ENCODE measurements at regions not wholly inside any gene's neighbourhood (a gene's known extent, or its start where the extent isn't known, plus 50 kb on each side); places are given as distances from the start of the nearest gene placed in this dataset.

- no peaks in the 10 kb centered on the region for H3F3A ChIP-seq (ENCODE audit: insufficient read depth, low read length, poor library complexity, severe bottlenecking)
- H3K9me3 ChIP-seq (ENCODE audit: low read length), result no peaks in the 10 kb centered on the region
- no peak overlapping the region for H3K27ac ChIP-seq (ENCODE audit: low read length)
- H2AFZ ChIP-seq (ENCODE audit: low read depth, low read length), result no peak overlapping the region
- TF ChIP-seq CTCF (IDR thresholded peaks at IDR 0.05; ENCODE audit: poor library complexity, severe bottlenecking) (no peak), TAF1 (IDR thresholded peaks at IDR 0.05; ENCODE audit: low read depth) (no peak), EZH2 (IDR thresholded peaks at IDR 0.05; ENCODE audit: borderline replicate concordance, insufficient read depth, low read length, poor library complexity, severe bottlenecking) (no peak), MXI1 (conservative IDR thresholded peaks at IDR 0.05; ENCODE audit: poor library complexity, severe bottlenecking) (no peak), SMC3 (conservative IDR thresholded peaks at IDR 0.05; ENCODE audit: poor library complexity) (no peak), REST (IDR thresholded peaks at IDR 0.05; ENCODE audit: borderline replicate concordance) (no peak), RAD21 (conservative IDR thresholded peaks at IDR 0.05) (no peak), EP300 (conservative IDR thresholded peaks at IDR 0.05; ENCODE audit: poor library complexity, severe bottlenecking) (no peak), POLR2AphosphoS5 (IDR thresholded peaks at IDR 0.05) (no peak)
- no peak overlapping the region for H3K4me3 ChIP-seq (ENCODE audit: low read length)
- no peaks in the 10 kb centered on the region for H4K20me1 ChIP-seq (ENCODE audit: insufficient read depth)
- no peaks in the 10 kb centered on the region for H3K27me3 ChIP-seq (ENCODE audit: insufficient read depth, low read depth, low read length)
- no peak overlapping the region for H3K9ac ChIP-seq (ENCODE audit: low read length)
- H3K4me2 ChIP-seq (ENCODE audit: low read length), result no peak overlapping the region
- no peaks in the 10 kb centered on the region for H3K36me3 ChIP-seq (ENCODE audit: insufficient read depth, low read length)
- H3K9me2 ChIP-seq (ENCODE audit: insufficient read depth, low read length), result no peaks in the 10 kb centered on the region
- no peaks in the 10 kb centered on the region for H3K79me2 ChIP-seq (replicated peaks; ENCODE audit: insufficient read depth, low read length)
Measured at GRCh38 chr10:22837771-22838170, 90.1 kb upstream of the ARMC3 start.

- H3K79me2 ChIP-seq (replicated peaks; ENCODE audit: insufficient read depth, low read length), result no peaks in the 10 kb centered on the region
- H3K4me2 ChIP-seq (ENCODE audit: low read length), result no peak overlapping the region
- H3K4me3 ChIP-seq (ENCODE audit: low read length), result no peak overlapping the region
- no peaks in the 10 kb centered on the region for H3K36me3 ChIP-seq (ENCODE audit: insufficient read depth, low read length)
- no peaks in the 10 kb centered on the region for H3F3A ChIP-seq (ENCODE audit: insufficient read depth, low read length, poor library complexity, severe bottlenecking)
- H3K9ac ChIP-seq (ENCODE audit: low read length), result no peak overlapping the region
- H3K9me3 ChIP-seq (ENCODE audit: low read length), result no peaks in the 10 kb centered on the region
- no peak overlapping the region for H3K27ac ChIP-seq (ENCODE audit: low read length)
- no peak overlapping the region for H2AFZ ChIP-seq (ENCODE audit: low read depth, low read length)
- no peaks in the 10 kb centered on the region for H3K27me3 ChIP-seq (ENCODE audit: insufficient read depth, low read depth, low read length)
- no peak for TF ChIP-seq CTCF (IDR thresholded peaks at IDR 0.05; ENCODE audit: poor library complexity, severe bottlenecking)
- no peaks in the 10 kb centered on the region for H4K20me1 ChIP-seq (ENCODE audit: insufficient read depth)
- H3K9me2 ChIP-seq (ENCODE audit: insufficient read depth, low read length), result no peaks in the 10 kb centered on the region
Measured at GRCh38 chr10:22837351-22837750, 90.5 kb upstream of the ARMC3 start.
